Activated CD4-positive, alpha-beta T cell treated with anti-CD3 and anti-CD28 coated beads, Interleukin-2, amount 50 U/mL, for 48 hours (primary cell): ENCODE measurements at regions not wholly inside any gene's neighbourhood (a gene's known extent, or its start where the extent isn't known, plus 50 kb on each side); places are given as distances from the start of the nearest gene placed in this dataset.
A peak's percentile ranks its signal among the peaks of the same experiment; 100 is the strongest.

Experiments used
- DNase-seq, 2 experiments: peaks; one replicate each; pipeline ENCODE4 v3.0.0-alpha.2; 2020

DNA sequence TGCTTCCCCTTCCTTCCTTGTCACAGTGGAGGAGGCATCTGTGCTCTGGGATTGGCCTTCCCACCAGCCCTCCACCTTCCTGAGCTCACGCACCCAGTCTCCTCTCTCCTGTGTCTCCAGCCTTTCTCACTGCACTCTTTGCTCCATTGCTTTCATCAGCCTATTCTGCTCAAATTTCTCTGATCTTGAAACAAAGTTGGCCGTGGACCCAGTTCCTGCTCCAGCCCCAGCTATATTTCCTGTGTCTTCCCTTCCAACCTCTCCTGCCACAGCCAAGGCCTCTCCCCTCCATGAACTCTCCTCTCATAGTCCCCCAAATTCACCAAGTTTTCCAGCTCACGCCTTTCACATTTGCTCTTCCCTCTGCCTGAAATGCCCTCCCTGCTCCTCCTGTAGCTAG lies 226.6 kb upstream of the AGAP1 start:
- no peak for DNase-seq

DNA sequence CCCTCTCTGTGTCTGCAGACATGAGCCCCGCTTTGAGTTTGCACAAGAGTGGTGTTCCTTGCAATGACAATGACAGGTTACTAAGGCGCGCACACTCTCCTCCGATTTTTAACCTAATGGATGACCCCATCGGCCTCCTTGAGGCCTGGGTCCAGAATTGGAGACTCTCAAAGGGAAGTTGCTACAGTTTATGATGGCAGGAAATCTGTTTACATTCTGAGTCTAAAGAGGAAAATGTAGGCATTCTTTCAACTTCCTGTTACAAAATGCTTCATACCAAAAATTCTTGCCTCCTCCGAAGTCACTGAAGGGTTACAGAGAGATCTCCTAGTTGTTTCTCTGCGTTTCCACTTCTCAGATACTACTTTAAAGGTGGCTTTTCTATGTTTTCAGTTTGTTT lies 225.3 kb upstream of the AGAP1 start:
- no peak for DNase-seq

DNA sequence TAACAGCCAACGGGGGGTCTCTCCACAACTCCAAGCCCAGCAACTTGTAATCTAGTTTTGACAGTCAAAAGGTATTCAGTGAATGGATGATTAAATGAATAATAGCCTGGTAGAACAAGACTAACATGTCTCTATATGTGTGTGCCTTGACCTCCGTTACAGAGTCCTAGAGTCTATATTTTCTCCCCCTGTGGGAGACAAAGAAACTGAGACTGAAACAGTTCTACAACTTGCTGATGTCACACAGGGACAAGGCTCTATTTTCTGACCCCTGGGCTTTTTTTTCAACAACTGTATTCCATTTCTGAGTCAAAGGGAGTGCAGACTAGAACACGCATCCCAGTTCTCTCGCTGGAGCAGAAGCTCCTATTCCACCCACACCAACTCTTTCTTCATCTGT lies 223.6 kb upstream of the AGAP1 start:
- DNase-seq = no peak

DNA sequence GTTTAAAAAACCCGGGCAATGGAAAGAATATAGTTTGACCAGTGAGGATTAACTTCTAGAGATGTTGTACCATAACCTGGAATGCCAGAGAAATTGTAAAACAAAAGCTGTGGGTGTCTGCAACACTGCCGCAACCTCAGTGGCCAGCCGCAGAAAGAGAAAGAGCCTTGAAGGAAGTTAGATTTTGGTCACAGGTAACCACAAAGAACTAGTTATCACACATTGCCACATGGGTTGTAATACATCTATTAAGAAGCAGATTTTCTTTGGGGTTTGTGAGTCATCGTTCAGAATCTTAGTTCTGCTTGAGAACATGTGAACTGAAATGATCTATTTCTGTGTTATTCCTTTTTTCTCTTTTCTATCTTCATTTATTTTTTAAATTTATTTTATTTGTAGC lies 222.9 kb upstream of the AGAP1 start:
- DNase-seq = peak; percentile 61 to 72

DNA sequence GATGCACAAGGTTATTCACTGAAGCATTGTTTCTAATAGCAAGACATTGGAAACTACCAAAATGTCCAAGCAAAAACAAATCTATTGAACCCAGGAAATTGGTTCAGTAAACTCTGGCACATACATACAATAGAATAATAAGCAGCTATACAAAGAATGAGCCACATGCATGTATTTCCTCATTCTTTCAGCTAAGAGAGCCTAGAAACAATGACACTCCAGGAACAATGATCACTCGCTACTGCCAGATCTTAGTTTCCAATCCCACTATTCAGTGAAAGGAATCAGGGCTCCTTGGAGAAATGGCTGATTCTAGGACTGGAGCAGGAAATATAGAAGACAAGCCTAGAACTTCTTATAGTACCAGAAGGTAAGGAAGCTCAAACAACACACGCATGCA lies 221.9 kb upstream of the AGAP1 start:
- DNase-seq = no peak

DNA sequence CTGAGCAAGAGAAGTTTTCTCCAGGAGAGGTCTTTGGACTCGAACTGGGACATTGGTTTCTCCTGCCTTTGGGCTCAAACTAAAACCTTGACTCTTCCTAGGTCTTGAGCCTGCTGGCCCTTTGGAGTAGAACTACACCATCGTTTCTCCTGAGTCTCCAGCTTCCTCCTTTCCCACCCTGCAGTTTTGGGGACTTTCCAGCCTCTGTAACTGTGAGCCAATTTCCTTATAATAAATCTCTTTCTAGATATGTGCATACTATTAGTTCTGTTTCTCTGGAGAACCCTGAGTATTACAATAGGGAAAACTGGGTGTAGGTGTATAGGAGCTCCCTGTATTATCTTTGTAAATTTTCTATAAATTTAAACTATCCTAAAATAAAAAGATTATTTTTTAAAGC lies 219.8 kb upstream of the AGAP1 start:
- no peak for DNase-seq

DNA sequence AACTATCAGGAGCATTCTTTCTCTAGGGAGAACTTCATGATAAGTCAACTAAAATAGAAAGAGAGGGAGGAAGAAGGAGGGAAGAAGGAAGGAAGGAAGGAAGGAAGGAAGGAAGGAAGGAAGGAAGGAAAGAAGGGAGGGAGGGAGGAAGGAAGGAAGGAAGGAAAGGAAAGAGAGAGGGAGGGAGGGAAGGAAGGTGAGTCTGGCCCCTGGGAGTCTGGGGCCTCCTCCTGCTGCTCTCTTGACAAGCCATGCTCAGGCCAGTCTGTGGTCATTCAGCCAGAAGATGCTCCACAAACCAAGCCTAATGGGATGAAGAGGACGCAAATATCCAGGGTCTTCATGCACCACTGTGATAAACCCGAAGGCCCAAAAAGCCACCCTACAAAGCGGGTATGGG lies 216.4 kb upstream of the AGAP1 start:
- DNase-seq = no peak

DNA sequence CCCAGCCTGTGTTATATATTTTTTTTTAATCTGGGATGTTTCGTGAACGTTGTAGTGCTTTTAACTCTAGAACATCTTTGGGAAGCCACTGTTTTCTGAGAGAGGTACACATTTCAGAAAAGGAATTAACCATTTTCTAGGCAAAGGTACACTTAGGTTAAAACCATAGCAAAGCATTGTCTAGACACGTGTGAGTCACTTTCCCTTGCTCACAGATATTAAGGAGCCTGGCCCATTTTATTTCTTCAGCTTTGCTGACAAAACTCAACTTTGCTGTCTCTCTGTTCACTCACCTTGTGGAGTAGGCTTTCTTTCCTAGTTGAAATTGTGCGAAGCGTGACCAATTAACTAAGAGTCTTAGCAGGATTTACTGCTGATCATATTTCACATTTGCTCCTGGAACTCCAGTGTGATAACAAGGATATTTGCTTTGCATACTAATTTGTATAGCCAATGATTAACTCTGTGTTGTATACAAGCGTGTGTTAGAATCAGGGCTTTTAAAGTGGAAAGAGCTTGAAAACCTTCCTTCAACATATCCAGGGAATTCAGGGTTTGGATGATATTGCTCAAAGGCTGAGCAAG lies 215.0 kb upstream of the AGAP1 start:
- no peak for DNase-seq

DNA sequence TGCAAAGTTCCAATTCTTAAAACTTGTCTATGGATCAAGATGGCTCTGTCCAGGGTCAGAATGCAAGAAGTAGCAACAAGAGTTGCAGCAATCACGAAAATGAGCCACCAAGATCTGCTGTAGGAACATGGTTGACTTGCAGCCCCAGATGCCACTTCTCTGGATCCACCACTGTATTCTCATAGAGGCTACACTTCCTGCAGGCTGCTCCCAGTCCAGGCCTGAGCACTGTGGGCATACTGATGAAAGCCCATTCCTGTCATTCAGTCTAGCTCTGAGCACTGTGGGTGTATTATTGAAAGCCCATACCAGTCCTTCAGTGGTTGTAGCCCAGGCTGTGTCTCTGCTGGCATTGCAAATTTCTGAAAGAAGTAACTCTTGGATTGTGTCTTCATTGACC lies 213.9 kb upstream of the AGAP1 start:
- no peak for DNase-seq

DNA sequence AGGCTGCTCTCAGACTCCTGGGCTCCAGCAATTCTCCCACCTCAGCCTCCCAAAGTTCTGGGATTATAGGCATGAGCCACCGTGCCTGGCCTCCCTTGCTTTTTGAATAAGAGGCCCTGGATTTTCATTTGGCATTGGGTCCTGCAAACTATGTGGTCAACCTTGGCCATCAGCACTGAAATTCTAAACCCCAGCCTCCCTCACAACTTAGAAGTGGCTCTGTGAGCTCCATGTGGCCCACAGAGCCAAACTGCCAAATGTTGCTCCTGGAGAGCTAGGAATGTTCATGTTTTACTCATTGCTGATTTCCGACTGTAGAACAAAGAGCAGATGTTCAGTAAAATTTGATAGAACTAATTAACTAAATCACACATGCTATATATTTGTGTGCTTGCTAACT lies 210.6 kb upstream of the AGAP1 start:
- DNase-seq = no peak

DNA sequence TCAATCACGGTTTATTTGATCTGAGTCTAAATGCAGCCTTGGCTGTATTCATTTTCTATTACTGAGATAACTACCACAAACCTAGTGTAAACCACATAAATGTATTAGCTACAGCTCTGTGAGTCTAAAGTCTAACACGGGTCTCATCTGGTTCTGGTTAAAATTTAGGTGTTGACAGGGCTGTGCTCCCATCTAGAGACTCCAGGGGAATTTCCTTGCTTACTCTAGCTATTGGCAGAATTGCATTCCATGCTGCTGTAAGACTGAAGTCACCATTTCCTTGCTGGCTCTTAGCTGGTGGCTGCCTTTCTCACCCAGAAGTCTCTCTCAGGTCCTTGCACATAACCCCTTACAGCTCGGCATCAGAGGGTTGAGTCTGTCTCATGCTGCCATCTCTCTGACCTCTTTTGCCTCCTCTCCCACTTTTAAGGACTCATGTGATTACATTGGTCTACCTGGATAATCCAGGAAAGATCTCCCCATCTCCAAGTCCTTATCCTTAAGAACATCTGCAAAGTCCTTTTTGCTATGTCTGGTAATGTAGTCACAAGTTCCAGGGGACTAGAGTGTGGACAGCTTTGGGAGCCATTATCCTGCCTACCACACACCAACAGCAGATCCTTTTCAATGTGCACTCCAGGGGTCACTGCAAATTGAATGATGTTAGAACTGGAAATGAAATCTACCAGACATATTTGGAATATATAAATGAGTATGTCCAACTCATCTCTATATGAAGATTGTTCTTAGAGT lies 207.0 kb upstream of the AGAP1 start:
- no peak for DNase-seq

DNA sequence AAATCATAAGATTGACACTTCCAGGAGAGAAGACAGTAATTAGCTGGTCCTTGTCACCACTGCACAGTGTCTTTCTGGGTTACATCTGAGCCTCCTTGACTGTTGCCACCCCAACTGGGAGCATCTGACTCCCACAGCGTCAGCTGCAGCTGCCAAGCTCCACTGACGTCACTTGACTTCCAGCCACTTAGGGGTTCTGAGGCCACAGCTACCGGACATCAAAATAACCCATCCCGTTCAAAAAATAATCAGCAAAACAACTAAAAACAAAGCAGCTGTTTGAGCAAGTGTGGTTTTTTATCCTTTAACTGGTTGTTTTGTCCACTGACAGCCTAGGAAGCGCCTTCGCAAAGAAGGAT lies 206.5 kb upstream of the AGAP1 start:
- no peak for DNase-seq

DNA sequence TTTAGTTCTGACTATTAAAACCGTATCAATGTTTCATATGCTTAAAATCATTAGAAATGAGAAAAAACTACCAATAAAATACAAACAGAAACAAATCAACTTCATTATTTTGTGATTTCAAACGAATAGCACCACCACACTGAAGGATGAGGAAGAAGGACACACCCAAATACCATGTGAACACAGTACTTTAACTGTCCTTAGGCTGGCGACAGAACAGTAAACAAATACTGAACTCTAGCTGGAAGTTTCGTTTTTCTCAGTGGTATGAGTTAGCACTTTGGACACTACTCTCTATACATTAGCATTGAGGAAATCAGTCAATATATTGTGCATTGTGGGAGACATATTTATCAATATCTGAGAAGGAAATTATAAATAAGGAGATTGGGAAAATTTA lies 202.4 kb upstream of the AGAP1 start:
- no peak for DNase-seq

DNA sequence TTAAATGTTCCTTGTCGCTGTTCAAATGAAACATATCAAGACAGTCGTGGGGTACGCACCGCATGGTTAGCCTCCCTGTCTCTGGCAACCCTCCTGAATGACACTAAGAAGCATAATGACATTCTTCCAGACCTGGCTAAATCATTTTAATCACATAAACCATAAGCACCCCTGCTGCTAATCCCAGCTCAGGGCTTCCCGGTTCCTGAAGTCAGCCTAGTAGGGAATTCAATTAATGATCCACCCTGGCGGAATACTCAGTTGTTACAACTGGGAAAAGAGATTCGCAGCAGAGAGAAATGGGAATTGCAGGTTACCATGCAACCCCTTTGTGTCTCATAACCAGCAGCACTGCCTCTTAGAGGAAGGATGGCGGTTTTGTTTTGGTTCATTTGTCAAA lies 200.8 kb upstream of the AGAP1 start:
- DNase-seq = no peak

DNA sequence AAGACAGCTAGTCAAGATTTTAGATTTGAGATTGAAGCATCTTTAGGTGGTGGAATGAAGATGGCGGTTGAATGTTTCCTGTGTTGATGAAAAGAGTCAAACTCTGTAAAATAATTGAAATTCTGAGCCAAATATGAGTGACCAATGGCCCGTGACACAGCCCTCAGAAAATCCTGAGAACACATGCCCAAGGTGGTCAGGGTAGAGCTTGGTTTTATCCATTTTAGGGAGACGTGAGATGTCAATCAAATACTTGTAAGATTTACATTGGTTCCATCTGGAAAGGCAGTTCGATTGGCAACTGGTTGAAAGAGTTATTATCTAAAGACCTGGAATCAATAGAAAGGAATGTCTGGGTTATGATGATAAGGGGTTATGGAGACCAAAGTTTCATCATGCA lies 198.0 kb upstream of the AGAP1 start:
- DNase-seq = no peak

DNA sequence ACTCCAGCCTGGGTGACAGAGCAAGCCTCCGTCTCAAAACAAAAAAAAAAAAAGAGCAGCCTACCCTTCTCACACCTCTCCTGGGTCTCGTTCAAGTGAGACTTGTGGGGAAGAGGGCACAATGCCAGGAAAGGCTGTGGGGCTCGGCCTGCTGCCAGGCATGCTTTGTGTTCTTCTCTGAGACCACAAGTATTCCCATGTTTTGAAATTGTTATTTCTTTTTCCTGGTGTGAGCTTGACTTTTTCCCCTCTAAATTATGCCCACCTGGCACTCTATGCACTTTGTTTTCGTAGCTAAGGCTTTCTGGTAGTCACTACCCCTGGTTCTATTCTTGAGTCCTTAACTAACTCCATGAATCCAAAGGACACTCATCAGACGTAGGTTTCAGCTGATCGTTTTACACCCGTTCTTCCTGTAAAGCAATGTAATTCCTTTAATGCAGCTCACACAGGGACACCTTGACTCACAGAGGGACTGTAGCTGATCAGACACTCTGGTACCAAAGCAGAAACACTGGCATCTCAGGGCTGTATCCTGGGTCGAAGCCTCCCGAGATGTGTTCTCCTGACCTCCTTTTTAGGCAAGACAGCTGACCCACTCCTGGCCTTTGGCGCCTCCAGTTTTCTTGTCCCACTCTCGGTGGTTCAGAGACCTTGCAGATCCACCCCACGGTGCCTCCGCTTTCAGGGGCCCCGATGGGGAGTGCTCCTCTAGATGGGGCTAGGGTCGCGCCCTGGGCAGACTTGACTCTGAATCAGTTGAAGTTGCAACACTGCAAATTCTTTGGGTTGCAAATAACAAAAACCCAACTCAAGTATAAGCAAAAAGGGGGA lies 193.3 kb upstream of the AGAP1 start:
- DNase-seq = no peak

DNA sequence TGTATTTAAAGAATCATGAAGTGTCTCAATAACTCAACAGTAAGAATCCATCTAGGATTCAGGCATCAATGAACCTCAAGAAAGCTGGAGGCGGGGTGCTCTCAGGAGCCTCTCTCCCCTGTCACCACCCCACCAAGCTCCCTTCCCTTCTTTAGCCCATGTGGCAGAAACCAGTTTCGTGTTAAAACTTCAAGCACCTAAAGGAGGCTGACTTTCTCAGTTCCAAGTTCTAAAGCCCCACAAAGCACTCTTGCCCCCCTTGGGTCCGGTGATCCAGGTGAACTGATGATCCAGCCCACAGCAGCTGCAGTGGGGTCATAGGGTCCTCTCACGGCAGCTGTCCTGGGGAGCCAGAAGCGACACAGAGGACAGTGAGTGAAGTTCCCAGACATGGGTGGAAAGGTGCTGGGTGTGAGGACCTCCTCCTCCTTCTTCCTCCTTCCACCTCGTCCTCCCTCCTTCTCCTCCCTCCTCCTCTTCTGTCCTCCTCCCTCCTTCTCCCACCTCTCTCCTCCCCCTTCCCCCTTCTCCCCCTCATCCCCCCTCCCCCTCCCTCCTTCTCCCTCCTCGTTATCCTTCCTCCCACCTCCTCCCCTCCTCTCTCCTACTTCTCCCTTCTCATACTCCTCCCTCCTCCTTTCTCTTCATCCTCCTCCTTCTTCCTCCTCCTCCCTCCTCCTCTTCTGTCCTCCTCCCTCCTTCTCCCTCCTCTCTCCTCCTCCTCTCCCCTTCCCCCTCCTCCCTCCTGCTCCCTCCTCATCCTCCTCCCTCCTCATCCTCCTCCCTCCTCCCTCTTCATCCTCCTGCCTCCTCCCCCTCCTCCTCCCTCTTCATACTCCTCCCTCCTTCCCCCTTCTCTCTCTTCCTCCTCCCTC lies 192.4 kb upstream of the AGAP1 start:
- DNase-seq = no peak

DNA sequence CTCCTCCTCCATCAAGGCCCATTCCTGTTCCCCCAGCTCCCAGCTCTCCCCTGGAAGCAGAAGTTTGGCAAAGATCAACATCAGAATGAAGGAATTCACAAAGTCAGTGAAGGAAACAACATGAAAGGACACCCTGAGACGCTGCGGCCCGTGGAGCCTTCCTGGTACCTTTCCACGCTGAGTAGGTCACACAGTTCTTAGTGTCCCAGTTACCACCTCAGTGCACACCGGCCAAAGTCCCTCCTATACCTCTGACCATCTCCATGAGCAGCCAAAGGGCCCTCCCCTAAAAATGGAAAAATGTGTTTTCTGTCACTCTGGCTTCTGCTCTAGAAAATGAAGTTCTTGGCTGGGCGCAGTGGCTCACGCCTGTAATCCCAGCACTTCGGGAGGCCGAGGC lies 191.6 kb upstream of the AGAP1 start:
- no peak for DNase-seq

DNA sequence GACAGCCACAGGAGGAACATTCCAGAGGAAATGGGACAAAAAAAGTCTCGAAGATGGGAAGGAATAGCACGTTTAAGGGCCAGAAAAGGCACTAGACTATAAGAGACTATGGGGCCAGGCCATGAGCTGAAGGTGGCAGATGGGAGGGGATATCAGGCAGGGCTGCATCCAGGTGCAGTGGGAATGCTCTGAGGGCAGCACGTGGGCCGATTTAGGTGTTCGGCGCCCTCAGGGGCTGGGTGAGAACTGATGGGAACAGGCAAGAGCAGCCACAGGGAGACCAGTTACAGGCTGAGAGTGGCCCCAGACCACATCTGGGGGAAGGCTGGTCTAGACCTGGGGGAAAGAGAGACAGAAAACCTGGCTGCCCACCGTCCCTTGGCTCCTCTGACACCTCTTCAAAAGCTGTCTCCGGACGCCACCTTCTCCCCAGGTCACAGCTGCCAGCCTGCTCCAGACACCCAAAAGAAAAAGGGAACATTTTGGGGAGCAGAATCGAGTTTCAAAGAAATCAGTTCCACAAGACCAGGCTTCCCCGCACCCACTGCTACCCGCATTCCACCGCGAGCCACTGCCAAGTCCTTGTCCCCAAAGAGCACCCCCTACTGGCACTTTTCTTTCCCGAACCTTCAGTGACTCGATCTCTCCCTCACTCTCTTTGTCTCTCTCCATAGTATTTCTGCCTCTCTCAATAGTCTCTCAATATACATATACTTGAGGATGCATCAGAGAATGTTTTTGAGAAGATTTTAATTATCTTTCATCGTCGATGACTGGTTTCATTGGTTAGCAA lies 190.1 kb upstream of the AGAP1 start:
- DNase-seq = no peak

DNA sequence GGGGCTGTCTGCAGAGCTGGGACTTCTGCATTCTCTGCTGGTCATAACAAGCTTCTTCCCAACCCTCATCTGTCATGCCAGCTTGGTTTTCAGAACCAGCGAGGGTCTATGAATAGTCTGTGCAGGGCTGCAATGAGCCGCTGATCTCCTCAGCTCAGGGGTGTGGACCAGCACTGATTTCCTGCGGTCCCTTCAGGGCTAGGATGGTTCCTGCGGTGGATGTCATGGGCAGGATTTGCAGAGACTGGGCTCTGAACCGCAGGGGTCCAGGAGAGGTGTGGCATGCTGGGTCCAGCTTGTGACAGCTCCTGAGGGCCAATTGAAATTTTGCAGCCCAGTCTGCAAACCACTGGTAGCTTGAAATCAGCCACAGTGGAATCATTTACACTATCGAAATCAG lies 188.2 kb upstream of the AGAP1 start:
- DNase-seq = no peak

DNA sequence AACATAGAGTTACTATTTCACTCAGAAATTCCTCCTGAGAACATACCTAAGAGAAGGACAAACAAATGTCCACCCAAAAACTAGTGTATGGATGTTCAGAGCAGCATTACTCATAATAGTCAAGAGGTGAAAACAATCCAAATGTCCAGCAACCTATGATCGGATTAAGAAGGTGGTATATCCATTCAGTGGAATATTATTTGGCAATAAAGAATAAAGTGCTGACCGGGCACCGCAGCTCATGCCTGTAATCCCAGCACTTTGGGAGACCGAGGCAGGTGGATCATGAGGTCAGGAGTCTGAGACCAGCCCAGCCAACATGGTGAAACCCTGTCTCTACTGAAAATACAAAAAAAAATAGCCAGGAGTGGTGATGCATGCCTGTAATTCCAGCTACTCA lies 182.8 kb upstream of the AGAP1 start:
- DNase-seq = no peak

DNA sequence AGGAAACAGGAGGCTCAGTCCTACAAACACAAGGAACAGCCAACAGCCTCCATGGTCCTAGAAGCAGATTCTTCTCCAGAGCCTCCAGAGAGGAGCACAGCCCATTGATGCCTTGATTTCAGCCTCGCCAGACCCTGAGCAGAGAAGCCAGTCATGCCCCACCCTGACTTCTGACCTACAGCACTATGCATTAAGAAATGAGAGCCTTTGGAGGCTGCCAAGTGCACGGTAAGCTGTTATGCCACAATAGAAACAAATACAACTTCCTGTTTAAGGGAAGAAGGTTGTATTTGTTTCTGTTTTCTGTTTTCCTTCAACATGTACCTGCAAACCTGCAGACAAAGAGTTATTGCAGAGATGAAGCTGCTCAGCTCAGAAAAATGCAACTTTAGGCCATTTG lies 181.3 kb upstream of the AGAP1 start:
- no peak for DNase-seq
